SKM-1 (cell line): ENCODE measurements at regions not wholly inside any gene's neighbourhood (a gene's known extent, or its start where the extent isn't known, plus 50 kb on each side); places are given as distances from the start of the nearest gene placed in this dataset.
"Not testable (repeated sequence)": the region's sequence is repeated elsewhere in the genome, so short reads cannot be mapped to it uniquely, and the experiment has no call there.

Source experiments
- DNase-seq: peaks from one replicate; lab custom pipeline; 2025; ENCODE audit not compliant: unreplicated experiment; lab: John Stamatoyannopoulos, UW

GRCh38 chr4:146076081-146076480 lies 99.4 kb upstream of the LSM6 start:
- no peak for DNase-seq

GRCh38 chr4:146073517-146073916 lies 102.0 kb upstream of the LSM6 start:
- DNase-seq: no peak

GRCh38 chr4:146072376-146072775 lies 103.1 kb upstream of the LSM6 start:
- peak; percentile 66 for DNase-seq

- no peak for DNase-seq
These were observed 104.1 kb upstream of the LSM6 start for GRCh38 chr4:146071390-146071789.

GRCh38 chr4:146063143-146063542 lies 112.4 kb upstream of the LSM6 start:
- no peak for DNase-seq

- DNase-seq: no peak
These were observed 113.2 kb upstream of the LSM6 start for GRCh38 chr4:146062340-146062739.

GRCh38 chr4:146061610-146062334 lies 113.7 kb upstream of the LSM6 start:
- no peak for DNase-seq

GRCh38 chr4:146059865-146060264 lies 115.7 kb upstream of the LSM6 start:
- DNase-seq: no peak

GRCh38 chr4:146059151-146059550 lies 116.4 kb upstream of the LSM6 start:
- peak; percentile 26 for DNase-seq

GRCh38 chr4:146058531-146058930 lies 117.0 kb upstream of the LSM6 start:
- DNase-seq: no peak

GRCh38 chr4:146054676-146055075 lies 116.1 kb upstream of the ZNF827 start:
- DNase-seq: no peak

- DNase-seq: no peak
These were observed 115.3 kb upstream of the ZNF827 start for GRCh38 chr4:146053891-146054290.

- no peak for DNase-seq
These were observed 113.2 kb upstream of the ZNF827 start for GRCh38 chr4:146051728-146052391.

GRCh38 chr4:146051223-146051622 lies 112.6 kb upstream of the ZNF827 start:
- DNase-seq: no peak

GRCh38 chr4:146049802-146050201 lies 111.2 kb upstream of the ZNF827 start:
- no peak for DNase-seq

GRCh38 chr4:146047768-146048167 lies 109.1 kb upstream of the ZNF827 start:
- not testable (repeated sequence) for DNase-seq

GRCh38 chr4:146041139-146042004 lies 102.7 kb upstream of the ZNF827 start:
- no peak for DNase-seq

GRCh38 chr4:146040623-146041022 lies 102.0 kb upstream of the ZNF827 start:
- DNase-seq: no peak

- DNase-seq: no peak
These were observed 94.5 kb upstream of the ZNF827 start for GRCh38 chr4:146033149-146033548.

- no peak for DNase-seq
These were observed 93.7 kb upstream of the ZNF827 start for GRCh38 chr4:146032234-146032860.
